Uterus (tissue), 3 donors: ENCODE measurements at regions not wholly inside any gene's neighbourhood (a gene's known extent, or its start where the extent isn't known, plus 50 kb on each side); places are given as distances from the start of the nearest gene placed in this dataset.

Experiments
- DNase-seq, 2 donors: peaks; one replicate each; pipeline ENCODE4 v3.0.0-alpha.2; 2019 to 2020
- H3K27ac ChIP-seq, 2 donors: fragments of 200-600 bp; sonication (generic); 1 replicate in 1 of 2; 2 replicates in 1 of 2; pipeline ENCODE4 v1.5.1; 2016 to 2018
- H3K27me3 ChIP-seq, 2 donors: fragments of 200-600 bp; sonication (generic); one replicate each; pipeline ENCODE4 v1.5.1; 2018 to 2019; ENCODE audit warnings: control low read depth in 1 of 2
- H3K36me3 ChIP-seq, 2 donors: fragments of 200-600 bp; sonication (generic); one replicate each; pipeline ENCODE4 v1.5.1; 2019; ENCODE audit warnings: control low read depth in 1 of 2
- H3K4me1 ChIP-seq, 2 donors: fragments of 200-600 bp; sonication (generic); one replicate each; pipeline ENCODE4 v1.5.1; 2018 to 2019; ENCODE audit warnings: control low read depth in 1 of 2
- H3K4me3 ChIP-seq, 2 donors: fragments of 200-600 bp; sonication (generic); 1 replicate in 1 of 2; 2 replicates in 1 of 2; pipeline ENCODE4 v1.5.1; 2018 to 2019; ENCODE audit warnings: mild to moderate bottlenecking in 1 of 2
- H3K9me3 ChIP-seq, 2 donors: fragments of 200-600 bp; sonication (generic); one replicate each; pipeline ENCODE4 v1.5.1; 2019; ENCODE audit warnings: control low read depth in 1 of 2
- POLR2A ChIP-seq, 2 donors: fragments of 450-650 bp; IDR thresholded peaks; one replicate each; pipeline ENCODE4 v1.6.1; 2016; ENCODE audit warnings: antibody characterized with exemption in 2 of 2, mild to moderate bottlenecking in 1 of 2, moderate library complexity in 1 of 2
- intact Hi-C: fragments of 100-400 bp; cut with DNase I; formaldehyde crosslinking; loops from one replicate; pipeline ENCODE4 v1.15.1; 2023; ENCODE audit warnings: low total_unique reads
- TF ChIP-seq, protein P1 (sequence below), 4 experiments: fragments of 200-600 bp in 2 of 4; fragments of 450-650 bp in 2 of 4; sonication (generic) in 2 of 4; IDR thresholded peaks; one replicate each; pipeline ENCODE4 v1.5.1; 2016 to 2019; ENCODE audit warnings: antibody characterized with exemption in 4 of 4, mild to moderate bottlenecking in 2 of 4, moderate library complexity in 1 of 4
- donor health status: DM: yes; HTN: yes; CAD: no.

DNA sequence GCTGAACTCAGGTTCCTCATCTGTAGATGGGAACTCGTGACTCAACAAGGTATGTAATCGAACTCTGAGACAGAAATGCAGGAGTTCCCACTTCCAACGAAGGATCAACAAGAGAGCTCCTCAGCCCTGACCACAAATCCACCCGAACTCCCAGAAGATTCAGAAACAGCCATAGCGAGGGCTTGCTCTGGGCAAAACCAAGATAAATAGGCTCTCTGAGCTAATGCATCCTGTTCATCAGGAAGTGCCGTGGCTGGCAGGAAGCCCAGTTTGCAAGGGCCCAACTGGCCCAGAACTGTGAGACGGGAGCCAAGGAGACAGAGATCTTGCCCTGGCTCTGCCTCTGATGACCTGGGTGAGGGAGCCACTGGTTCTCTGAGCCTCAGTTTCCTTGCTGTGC is 141.7 kb upstream of the PFKP start:
- TF ChIP-seq, protein P1, sequence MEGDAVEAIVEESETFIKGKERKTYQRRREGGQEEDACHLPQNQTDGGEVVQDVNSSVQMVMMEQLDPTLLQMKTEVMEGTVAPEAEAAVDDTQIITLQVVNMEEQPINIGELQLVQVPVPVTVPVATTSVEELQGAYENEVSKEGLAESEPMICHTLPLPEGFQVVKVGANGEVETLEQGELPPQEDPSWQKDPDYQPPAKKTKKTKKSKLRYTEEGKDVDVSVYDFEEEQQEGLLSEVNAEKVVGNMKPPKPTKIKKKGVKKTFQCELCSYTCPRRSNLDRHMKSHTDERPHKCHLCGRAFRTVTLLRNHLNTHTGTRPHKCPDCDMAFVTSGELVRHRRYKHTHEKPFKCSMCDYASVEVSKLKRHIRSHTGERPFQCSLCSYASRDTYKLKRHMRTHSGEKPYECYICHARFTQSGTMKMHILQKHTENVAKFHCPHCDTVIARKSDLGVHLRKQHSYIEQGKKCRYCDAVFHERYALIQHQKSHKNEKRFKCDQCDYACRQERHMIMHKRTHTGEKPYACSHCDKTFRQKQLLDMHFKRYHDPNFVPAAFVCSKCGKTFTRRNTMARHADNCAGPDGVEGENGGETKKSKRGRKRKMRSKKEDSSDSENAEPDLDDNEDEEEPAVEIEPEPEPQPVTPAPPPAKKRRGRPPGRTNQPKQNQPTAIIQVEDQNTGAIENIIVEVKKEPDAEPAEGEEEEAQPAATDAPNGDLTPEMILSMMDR (IDR thresholded peaks at IDR 0.05) = no peak
- TF ChIP-seq POLR2A (IDR thresholded peaks at IDR 0.05) = no peak
- Histone ChIP-seq H3K9me3 (no peaks in the 10 kb centered on the region), H3K4me1 (no peaks in the 10 kb centered on the region), H3K4me3 (no peak overlapping the region), H3K27me3 (no peaks in the 10 kb centered on the region), H3K36me3 (no peaks in the 10 kb centered on the region), H3K27ac (no peak overlapping the region)
- intact Hi-C loops = no loop called here
- peak in 1 of 2 donors; percentile 32 for DNase-seq

DNA sequence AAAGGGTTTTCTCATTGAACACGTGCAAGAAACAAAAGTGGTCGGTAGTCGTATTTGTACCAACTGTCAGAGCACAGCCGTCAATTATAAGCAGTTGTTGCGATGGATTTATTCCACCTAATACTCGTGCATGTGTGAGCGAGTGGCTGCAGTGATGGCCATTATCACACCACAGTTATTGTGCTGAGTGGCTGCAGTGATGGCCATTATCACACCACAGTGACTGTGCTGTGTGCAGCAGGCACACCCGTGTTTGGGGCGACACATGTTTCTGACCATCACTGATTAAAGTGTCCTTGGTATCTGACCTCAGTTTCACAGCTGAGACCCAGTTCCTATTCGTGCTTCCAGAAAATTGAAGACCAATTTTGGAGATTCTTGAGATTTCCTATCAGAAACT is 142.9 kb upstream of the PFKP start:
- intact Hi-C loops = no loop called here
- Histone ChIP-seq H3K4me1 (no peaks in the 10 kb centered on the region), H3K27me3 (no peaks in the 10 kb centered on the region), H3K36me3 (no peaks in the 10 kb centered on the region), H3K4me3 (no peak overlapping the region), H3K9me3 (no peaks in the 10 kb centered on the region), H3K27ac (no peak overlapping the region)
- DNase-seq = no peak
- TF ChIP-seq, protein P1 (IDR thresholded peaks at IDR 0.05) = no peak
- TF ChIP-seq POLR2A (IDR thresholded peaks at IDR 0.05) = no peak

DNA sequence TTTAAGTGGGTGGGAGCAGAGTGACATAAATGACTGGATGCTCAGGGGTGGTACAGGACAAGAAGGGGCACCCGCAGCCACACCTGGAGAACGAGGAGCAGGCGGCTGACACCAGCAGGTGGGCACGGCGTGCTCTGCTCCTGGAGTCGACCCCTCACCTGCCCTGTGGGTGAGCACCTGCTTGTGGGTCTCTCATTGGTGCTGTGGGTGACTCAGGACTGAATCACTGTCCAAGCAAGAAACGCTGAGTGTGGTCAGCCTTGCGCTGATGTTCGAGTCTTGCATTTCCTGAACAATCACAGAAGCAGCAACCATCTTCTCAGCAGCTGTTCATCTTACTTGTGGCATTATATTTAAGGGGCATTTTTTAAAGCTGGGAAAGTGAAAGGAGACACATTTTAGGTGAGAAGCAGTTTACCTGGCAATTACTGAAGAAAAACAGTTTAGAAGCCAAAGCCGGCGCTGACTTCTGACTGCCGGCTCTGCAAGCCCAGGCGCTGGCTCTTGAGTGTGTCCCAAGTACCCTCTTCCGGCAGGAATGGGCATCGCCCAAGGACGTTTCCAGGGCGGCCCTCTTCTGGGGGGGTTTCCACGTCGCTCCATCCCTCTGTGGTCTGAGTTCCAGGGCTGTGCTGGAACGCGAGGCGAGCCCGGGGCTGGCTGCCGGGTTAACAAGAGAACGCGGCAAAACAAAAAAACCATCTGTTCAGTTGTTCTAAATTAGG is 145.2 kb upstream of the PFKP start:
- no peaks in the 10 kb centered on the region for H3K36me3 ChIP-seq
- TF ChIP-seq POLR2A (IDR thresholded peaks at IDR 0.05) = no peak
- TF ChIP-seq, protein P1 (IDR thresholded peaks at IDR 0.05) = no peak
- no peaks in the 10 kb centered on the region for H3K9me3 ChIP-seq
- no peak overlapping the region for H3K4me3 ChIP-seq
- intact Hi-C loops = no loop called here
- no peak overlapping the region for H3K27ac ChIP-seq
- H3K4me1 ChIP-seq = no peaks in the 10 kb centered on the region
- no peaks in the 10 kb centered on the region for H3K27me3 ChIP-seq
- no peak for DNase-seq

DNA sequence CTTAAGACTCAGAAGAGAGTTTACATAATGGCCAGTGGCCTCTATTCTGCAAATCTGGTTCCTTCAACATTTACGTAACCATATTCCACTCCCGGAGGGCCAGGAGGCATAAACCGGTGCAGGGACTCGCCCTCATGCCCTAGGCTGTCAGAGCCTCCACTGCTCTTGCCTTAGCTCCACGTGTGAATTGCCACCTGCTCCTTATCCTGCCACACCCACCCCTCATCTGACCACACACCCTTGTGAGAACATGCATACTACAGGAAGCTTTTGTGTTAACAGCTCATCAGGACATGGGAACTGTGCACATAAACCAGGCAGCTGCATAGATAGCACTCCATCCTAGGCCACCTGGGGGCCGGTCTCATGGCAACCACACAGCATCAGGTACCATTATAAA is 146.7 kb upstream of the PFKP start:
- DNase-seq = no peak
- no peak overlapping the region for H3K27ac ChIP-seq
- H3K36me3 ChIP-seq = no peaks in the 10 kb centered on the region
- H3K4me3 ChIP-seq = no peak overlapping the region
- no peaks in the 10 kb centered on the region for H3K9me3 ChIP-seq
- intact Hi-C loops = no loop called here
- TF ChIP-seq, protein P1 (IDR thresholded peaks at IDR 0.05) = no peak
- TF ChIP-seq POLR2A (IDR thresholded peaks at IDR 0.05) = no peak
- H3K4me1 ChIP-seq = no peaks in the 10 kb centered on the region
- no peaks in the 10 kb centered on the region for H3K27me3 ChIP-seq

DNA sequence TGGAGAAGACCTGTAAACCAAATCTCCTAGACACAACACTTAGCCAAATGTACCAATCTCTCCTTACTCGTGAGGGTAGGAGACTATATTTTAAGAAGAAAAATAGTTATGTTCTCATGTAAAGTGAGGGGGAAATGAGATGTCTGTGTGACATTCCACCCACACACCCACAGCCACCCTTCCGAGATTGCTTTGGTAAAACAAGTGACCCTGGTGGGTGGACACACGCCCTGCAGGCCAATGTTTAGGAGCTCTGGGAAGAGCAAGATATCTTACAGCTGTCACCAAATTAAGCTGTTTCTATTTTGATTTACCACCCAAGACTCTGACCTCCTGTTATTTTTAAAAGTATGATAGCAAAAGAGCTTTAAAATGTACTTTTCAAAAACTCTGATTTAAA is 147.2 kb upstream of the PFKP start:
- Histone ChIP-seq H3K4me3 (no peak overlapping the region), H3K27ac (no peak overlapping the region), H3K9me3 (no peaks in the 10 kb centered on the region), H3K36me3 (no peaks in the 10 kb centered on the region), H3K4me1 (no peaks in the 10 kb centered on the region), H3K27me3 (no peaks in the 10 kb centered on the region)
- TF ChIP-seq, protein P1 (IDR thresholded peaks at IDR 0.05) = no peak
- no peak for TF ChIP-seq POLR2A (IDR thresholded peaks at IDR 0.05)
- intact Hi-C loops = no loop called here
- no peak for DNase-seq
